Osteocyte (in vitro differentiated cells): ENCODE measurements at regions not wholly inside any gene's neighbourhood (a gene's known extent, or its start where the extent isn't known, plus 50 kb on each side); places are given as distances from the start of the nearest gene placed in this dataset.
"Not testable (repeated sequence)": the region's sequence is repeated elsewhere in the genome, so short reads cannot be mapped to it uniquely, and the experiment has no call there.

ENCODE experiments used
- DNase-seq: peaks from one replicate; pipeline ENCODE4 v3.0.0; 2021; ENCODE audit warnings: mixed read lengths; ENCODE audit not compliant: unreplicated experiment; ENCODE audit errors: extremely low spot score
- H3K27ac Mint-ChIP-seq: one replicate; pipeline ENCODE4 v1.8.0; 2021; ENCODE audit warnings: mild to moderate bottlenecking, mixed read lengths; ENCODE audit not compliant: unreplicated experiment
- H3K27me3 Mint-ChIP-seq: one replicate; pipeline ENCODE4 v1.8.0; 2021; ENCODE audit warnings: mixed read lengths; ENCODE audit not compliant: unreplicated experiment
- H3K36me3 Mint-ChIP-seq: one replicate; pipeline ENCODE4 v1.8.0; 2021; ENCODE audit warnings: mixed read lengths; ENCODE audit not compliant: unreplicated experiment
- H3K4me1 Mint-ChIP-seq: one replicate; pipeline ENCODE4 v1.8.0; 2021; ENCODE audit warnings: mixed read lengths; ENCODE audit not compliant: unreplicated experiment
- H3K4me3 Mint-ChIP-seq: one replicate; pipeline ENCODE4 v1.8.0; 2021; ENCODE audit warnings: mild to moderate bottlenecking, moderate library complexity, mixed read lengths; ENCODE audit not compliant: unreplicated experiment
- H3K9me3 Mint-ChIP-seq: one replicate; pipeline ENCODE4 v1.8.0; 2021; ENCODE audit warnings: mixed read lengths; ENCODE audit not compliant: unreplicated experiment
- TF ChIP-seq, protein P1 (sequence below): fragments of 200-600 bp; sonication (generic); IDR thresholded peaks from 2 replicates; pipeline ENCODE4 v1.5.0; 2021; ENCODE audit warnings: antibody characterized with exemption, mild to moderate bottlenecking, moderate library complexity

DNA sequence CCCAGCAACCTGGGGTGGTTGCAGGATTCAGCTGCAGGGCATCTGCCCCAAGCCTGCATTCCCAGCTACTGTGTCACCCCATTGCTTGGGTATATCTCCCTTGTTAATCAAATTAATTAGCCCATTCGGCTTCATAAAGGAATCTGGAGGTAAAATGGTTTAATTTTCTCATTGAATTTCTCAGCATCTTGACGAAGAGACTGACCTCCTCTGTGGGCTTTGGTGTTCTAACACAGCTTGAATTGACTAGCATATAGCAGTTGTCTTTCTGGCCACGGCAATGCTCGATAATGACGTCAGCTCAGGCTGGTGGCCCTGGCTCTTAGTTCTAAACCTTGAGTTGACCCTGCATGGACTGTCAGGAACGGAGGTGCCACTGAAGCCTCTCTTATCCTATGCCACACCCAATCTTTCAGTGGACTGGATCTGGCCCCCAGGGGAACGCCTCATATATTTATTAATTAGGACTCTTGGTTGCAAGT is 72.4 kb downstream of the MSX2 start:
- Mint-ChIP-seq H3K27me3 (no peaks in the 10 kb centered on the region), H3K4me1 (peaks cover 54% of the 10 kb centered on the region), H3K36me3 (no peaks in the 10 kb centered on the region), H3K4me3 (no peak overlapping the region), H3K9me3 (no peaks in the 10 kb centered on the region), H3K27ac (no peak overlapping the region)
- TF ChIP-seq, protein P1, sequence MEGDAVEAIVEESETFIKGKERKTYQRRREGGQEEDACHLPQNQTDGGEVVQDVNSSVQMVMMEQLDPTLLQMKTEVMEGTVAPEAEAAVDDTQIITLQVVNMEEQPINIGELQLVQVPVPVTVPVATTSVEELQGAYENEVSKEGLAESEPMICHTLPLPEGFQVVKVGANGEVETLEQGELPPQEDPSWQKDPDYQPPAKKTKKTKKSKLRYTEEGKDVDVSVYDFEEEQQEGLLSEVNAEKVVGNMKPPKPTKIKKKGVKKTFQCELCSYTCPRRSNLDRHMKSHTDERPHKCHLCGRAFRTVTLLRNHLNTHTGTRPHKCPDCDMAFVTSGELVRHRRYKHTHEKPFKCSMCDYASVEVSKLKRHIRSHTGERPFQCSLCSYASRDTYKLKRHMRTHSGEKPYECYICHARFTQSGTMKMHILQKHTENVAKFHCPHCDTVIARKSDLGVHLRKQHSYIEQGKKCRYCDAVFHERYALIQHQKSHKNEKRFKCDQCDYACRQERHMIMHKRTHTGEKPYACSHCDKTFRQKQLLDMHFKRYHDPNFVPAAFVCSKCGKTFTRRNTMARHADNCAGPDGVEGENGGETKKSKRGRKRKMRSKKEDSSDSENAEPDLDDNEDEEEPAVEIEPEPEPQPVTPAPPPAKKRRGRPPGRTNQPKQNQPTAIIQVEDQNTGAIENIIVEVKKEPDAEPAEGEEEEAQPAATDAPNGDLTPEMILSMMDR: no peak
- peak; percentile 30 for DNase-seq

DNA sequence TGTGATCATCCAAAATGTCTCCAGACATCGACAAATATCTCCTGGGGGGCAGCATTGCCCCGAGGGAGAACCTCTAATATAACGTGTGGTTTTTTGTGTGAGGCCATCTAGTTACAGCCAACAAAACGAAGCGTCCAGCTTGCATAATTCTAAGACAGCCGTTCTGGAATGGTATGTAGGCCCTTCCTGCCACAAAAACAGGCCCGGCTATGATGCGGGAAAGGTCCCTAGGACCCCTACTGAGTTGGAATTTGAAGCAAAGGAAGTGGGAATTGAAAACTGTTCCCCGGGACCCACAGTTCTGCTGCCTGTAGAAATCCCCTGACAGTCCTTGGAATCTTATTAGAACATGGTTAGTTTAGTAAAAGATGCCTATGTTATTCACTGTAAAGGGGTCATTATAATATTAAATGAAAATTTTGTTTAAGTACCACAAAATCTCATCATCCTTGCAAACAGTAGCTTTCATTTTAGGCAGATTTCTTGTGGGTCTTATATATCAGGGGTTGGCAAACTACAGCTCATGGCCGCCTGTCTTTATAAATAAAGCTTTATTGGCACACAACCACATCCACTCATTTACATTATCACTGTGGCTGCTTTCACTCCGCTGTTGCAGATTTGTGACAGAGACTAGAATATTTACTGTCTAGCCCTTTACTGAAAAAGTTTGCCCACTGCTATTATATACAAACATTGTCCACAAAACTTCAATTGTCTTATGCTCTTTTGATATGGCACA is 70.7 kb downstream of the MSX2 start:
- peaks cover 62% of the 10 kb centered on the region for H3K4me1 Mint-ChIP-seq
- H3K27me3 Mint-ChIP-seq: no peaks in the 10 kb centered on the region
- peak; percentile 79 for DNase-seq
- H3K36me3 Mint-ChIP-seq: no peaks in the 10 kb centered on the region
- no peak overlapping the region for H3K4me3 Mint-ChIP-seq
- no peaks in the 10 kb centered on the region for H3K9me3 Mint-ChIP-seq
- H3K27ac Mint-ChIP-seq: peak overlapping the region; percentile 65
- TF ChIP-seq, protein P1: no peak

DNA sequence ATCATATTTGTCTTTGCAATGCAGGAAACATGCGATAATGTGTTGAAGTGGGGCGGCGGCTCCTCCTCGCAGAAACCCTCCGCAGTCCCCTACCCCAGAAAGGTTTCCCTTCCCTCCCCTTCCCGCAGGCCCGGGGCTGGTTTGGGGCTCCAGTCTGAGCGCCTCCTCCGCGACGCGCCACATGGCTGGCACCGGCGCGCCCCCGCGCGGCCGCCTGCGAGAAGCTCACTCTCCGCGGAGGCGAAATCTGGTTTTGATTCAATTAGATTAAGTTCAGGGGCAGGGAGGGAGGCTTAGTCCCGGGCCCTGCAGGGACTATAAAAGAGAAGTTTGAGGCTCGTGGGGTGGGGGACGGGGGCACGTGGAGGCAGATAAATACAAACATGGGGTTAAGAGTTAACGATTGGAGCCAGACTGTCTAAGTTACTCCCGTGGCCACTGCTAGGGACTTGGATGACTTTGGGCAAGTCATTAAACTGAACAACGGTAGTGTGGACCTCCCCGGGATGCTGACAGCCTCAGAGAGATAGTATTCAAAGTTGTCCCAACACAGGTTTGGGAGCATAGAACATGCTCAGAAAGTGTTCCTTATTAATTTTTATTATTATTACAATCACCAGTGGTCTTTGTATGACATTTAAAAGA is 69.4 kb downstream of the MSX2 start:
- TF ChIP-seq, protein P1: peak; percentile 96
- H3K4me3 Mint-ChIP-seq: no peak overlapping the region

DNA sequence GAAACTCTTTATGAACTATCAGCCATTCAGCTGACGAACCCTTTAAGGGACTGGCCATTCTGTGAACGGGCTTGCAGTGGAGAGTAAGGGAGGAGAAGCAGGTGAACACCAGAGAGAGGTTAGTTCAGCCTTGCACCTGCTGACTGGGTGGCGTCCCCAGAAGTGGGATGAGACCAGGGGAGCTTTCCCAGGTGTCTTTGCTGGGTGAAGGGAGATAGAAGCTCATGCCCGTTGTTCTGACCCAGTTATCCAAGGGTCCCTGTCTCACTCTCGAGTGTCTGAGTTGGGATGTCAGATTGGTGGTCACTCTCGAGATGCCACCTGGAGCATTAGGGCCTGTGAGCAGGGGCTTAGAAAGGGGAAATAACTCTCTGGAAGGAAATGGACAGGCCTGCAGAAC is 68.7 kb downstream of the MSX2 start:
- Mint-ChIP-seq H3K4me3 (no peak overlapping the region), H3K4me1 (peaks cover 46% of the 10 kb centered on the region), H3K27ac (no peak overlapping the region), H3K27me3 (no peaks in the 10 kb centered on the region), H3K36me3 (no peaks in the 10 kb centered on the region), H3K9me3 (no peaks in the 10 kb centered on the region)
- peak; percentile 65 for DNase-seq
- TF ChIP-seq, protein P1: no peak

More for the DNA sequence above, 69.4 kb downstream of the MSX2 start:
- Mint-ChIP-seq H3K36me3 (no peaks in the 10 kb centered on the region), H3K27me3 (no peaks in the 10 kb centered on the region), H3K27ac (peak overlapping the region; percentile 63), H3K9me3 (no peaks in the 10 kb centered on the region), H3K4me1 (peaks cover 53% of the 10 kb centered on the region)
- peak; percentile 91 for DNase-seq

DNA sequence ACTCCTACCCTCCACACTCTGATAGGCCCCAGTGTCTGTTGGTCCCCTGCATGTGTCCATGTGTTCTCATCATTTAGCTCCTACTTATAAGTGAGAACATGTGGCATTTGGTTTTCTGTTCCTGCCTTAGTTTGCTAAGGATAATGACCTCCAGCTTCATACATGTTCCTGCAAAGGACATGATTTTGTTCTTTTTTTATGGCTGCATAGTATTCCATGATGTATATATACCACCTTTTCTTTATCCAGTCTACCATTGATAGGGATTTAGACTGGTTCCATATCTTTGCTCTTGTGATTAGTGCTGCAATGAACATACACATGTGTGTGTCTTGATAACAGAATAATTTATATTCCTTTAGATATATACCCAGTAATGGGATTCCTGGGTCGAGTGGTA is 67.9 kb downstream of the MSX2 start:
- H3K9me3 Mint-ChIP-seq, H3K27me3 Mint-ChIP-seq, H3K27ac Mint-ChIP-seq, H3K4me3 Mint-ChIP-seq, DNase-seq, H3K36me3 Mint-ChIP-seq: not testable (repeated sequence)
- peaks cover 44% of the 10 kb centered on the region for H3K4me1 Mint-ChIP-seq
